ENCODE measurements at regions not wholly inside any gene's neighbourhood (a gene's known extent, or its start where the extent isn't known, plus 50 kb on each side); places are given as distances from the start of the nearest gene placed in this dataset.
"Not testable (repeated sequence)": the region's sequence is repeated elsewhere in the genome, so short reads cannot be mapped to it uniquely, and the experiment has no call there.

- DNase-seq = no peak
These were observed 423.6 kb upstream of the MDFIC2 start for GRCh38 chr3:70736009-70736408.

GRCh38 chr3:70734756-70735155, 422.3 kb upstream of the MDFIC2 start:
- no peak for DNase-seq

- no peak for DNase-seq
These were observed 418.6 kb upstream of the MDFIC2 start for GRCh38 chr3:70731046-70731445.

DNA sequence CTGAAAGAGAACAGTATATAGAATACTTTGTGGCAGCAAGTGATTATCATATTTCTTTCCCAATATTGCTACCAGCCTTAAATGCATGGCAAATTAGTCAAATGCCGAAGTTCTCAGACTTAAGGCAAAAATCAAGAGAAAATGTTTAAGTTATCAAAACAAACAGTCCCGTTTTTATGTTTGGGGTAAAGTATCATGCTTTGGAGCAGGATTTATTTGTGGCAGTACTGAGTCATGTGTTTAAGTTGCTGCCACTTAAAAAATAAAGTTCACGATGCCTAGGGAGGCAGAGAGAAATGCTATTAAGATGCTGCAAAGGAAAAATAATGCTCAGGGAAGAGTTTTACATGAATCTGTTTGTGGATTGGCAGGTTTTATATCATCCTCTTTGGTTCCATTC, 417.4 kb upstream of the MDFIC2 start:
- no peak for DNase-seq

GRCh38 chr3:70728311-70728710, 415.9 kb upstream of the MDFIC2 start:
- DNase-seq = no peak

DNA sequence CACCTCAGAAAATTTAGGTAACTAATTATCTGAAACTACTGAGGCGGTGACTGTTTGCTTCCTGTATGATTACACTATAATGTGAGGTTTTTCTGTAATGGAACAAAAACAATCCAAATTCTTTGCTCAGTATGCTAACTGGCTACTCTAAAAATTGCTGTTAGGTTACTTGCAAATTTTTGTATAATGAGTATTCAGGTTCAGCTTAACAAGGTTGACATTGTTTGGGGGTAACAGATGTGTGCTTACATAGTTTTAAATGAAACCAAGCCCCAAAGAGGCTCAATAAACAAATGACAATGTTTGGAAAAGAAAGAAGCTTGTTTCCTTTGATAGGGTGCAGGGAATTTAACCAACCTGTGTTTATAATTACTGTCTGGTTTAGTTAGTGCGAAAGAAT, 414.5 kb upstream of the MDFIC2 start:
- DNase-seq = no peak

GRCh38 chr3:70726096-70726938, 413.9 kb upstream of the MDFIC2 start:
- no peak for DNase-seq

GRCh38 chr3:70722018-70722417, 409.6 kb upstream of the MDFIC2 start:
- no peak for DNase-seq

GRCh38 chr3:70716832-70717231, 404.4 kb upstream of the MDFIC2 start:
- no peak for DNase-seq

DNA sequence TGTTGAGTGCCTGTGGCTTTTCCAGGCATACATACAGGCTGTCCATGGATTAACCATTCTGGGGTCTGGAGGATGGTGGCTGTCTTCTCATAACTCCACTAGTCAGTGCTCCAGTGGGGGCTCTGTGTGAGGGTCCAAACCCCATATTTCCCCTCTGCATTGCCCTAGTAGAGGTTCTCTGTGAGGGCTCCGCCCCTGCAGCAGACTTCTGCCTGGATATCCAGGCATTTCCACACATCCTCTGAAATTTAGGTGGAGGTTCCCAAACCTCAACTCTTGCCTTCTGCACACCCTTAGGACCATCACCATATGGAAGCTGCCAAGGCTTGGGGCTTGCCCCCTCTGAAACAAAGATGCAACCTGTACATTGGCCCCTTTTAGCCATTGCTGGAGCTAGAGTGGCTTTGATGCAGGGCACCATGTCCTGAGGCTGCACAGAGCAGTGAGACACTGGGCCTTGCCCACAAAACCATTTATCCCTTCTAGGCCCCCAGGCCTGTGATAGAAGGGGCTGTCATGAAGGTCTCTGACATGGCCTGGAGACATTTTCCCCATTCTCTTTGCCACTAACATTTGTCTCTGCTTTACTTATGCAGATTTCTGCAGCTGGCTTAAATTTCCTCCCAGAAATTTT, 400.1 kb upstream of the MDFIC2 start:
- DNase-seq = no peak

- peak; percentile 17 for DNase-seq
These were observed 391.1 kb upstream of the MDFIC2 start for GRCh38 chr3:70703305-70704102.

DNA sequence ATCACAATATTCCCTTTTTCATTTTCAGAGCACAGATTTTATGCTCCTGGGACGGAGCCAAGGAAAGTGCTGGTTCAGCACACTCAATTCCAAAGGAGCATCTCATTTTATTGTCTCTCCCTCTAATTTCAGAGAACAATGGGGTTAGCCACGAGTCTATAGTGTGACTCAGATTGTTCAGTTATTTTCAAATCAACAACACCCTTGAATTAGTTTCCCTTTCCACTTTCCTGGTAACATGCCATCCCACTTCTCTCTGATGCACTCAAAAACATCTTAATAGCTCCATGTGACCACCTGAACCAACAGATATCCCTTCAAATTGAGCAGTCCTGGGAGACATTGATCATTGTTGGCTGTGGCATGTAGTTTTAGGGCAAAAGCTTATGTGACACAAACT, 389.7 kb upstream of the MDFIC2 start:
- DNase-seq = no peak

- DNase-seq = no peak
These were observed 372.3 kb upstream of the MDFIC2 start for GRCh38 chr3:70684701-70685100.

GRCh38 chr3:70675810-70676209, 363.4 kb upstream of the MDFIC2 start:
- not testable (repeated sequence) for DNase-seq

GRCh38 chr3:70658513-70659310, 346.3 kb upstream of the MDFIC2 start:
- DNase-seq = no peak

- no peak for DNase-seq
These were observed 345.0 kb upstream of the MDFIC2 start for GRCh38 chr3:70657454-70657853.

- DNase-seq = no peak
These were observed 335.4 kb upstream of the MDFIC2 start for GRCh38 chr3:70647823-70648222.

- no peak for DNase-seq
These were observed 334.7 kb upstream of the MDFIC2 start for GRCh38 chr3:70647094-70647493.

DNA sequence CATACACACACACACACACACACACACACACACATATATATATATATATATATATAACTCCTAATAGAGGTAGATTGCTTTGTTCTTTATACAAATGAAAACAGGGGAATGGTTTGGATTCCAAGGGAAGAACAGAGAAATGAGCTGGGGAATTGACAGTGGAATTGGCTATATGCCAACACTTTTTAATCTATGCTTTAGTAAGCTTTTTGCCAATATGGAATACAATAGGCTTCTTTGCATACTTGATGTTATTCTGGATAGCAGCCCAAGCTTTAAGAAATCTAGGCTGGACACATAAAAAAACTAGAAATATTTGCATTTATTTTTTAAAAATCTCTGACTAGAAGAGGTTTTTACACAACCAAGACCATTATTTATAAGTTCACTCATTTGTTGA, 334.2 kb upstream of the MDFIC2 start:
- no peak for DNase-seq

DNA sequence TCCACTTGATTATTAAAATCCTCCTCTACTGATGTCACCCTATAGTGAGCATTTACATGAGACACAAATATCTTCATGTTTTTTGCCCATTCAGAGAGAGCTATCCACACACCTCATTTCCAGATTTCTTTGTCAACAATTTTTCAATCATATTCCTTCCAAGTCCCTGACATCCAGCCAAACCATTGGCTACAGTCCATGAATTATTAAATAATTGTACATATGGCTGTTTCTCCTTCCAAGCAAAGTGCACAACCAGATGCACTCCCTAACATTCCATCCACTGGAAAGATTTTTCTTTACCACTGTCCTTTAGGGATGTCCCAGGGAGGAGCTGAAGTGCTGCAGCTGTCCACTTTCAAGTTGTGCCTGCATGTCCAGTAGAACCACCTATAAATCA, 328.0 kb upstream of the MDFIC2 start:
- DNase-seq = no peak

GRCh38 chr3:70635301-70635700, 322.9 kb upstream of the MDFIC2 start:
- no peak for DNase-seq

- DNase-seq = no peak
These were observed 319.4 kb upstream of the MDFIC2 start for GRCh38 chr3:70631716-70632307.

DNA sequence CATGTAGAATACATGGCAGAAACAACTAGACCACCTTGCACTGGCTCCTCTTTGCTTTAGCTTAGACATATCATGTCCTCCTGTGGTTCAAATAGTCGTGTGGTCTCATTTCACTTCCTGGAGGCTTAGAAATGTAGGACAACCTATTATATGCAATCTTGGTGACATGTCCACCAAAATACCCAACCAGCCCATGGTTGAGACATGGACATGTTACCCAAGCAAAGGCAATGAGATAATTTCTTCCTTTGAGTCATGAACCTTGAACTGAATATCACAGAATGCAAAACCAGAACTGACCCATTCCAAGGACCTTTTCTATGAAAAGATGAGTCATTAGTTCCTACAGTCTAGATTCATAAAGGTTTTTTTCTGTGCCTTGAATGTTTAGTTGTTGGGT, 309.0 kb upstream of the MDFIC2 start:
- no peak for DNase-seq
